ENCODE measurements at regions not wholly inside any gene's neighbourhood (a gene's known extent, or its start where the extent isn't known, plus 50 kb on each side); places are given as distances from the start of the nearest gene placed in this dataset.
"Not testable (repeated sequence)": the region's sequence is repeated elsewhere in the genome, so short reads cannot be mapped to it uniquely, and the experiment has no call there.

- DNase-seq = no peak
Measured at GRCh38 chr6:2361195-2361594, 115.8 kb upstream of the GMDS start.

- DNase-seq = no peak
Measured at GRCh38 chr6:2360716-2361115, 115.3 kb upstream of the GMDS start.

- no peak for DNase-seq
Measured at GRCh38 chr6:2360126-2360525, 114.7 kb upstream of the GMDS start.

GRCh38 chr6:2355150-2355549, 109.7 kb upstream of the GMDS start:
- DNase-seq = no peak

GRCh38 chr6:2354138-2354491, 108.7 kb upstream of the GMDS start:
- DNase-seq = no peak

- DNase-seq = peak; percentile 31
Measured at GRCh38 chr6:2353412-2354137, 108.2 kb upstream of the GMDS start.

- DNase-seq = no peak
Measured at GRCh38 chr6:2351807-2352431, 106.5 kb upstream of the GMDS start.

- no peak for DNase-seq
Measured at GRCh38 chr6:2351090-2351489, 105.7 kb upstream of the GMDS start.

GRCh38 chr6:2346078-2346477, 100.7 kb upstream of the GMDS start:
- no peak for DNase-seq

- no peak for DNase-seq
Measured at GRCh38 chr6:2344319-2344905, 99.0 kb upstream of the GMDS start.

- DNase-seq = no peak
Measured at GRCh38 chr6:2327591-2327990, 82.2 kb upstream of the GMDS start.

- DNase-seq = no peak
Measured at GRCh38 chr6:2324166-2324953, 79.0 kb upstream of the GMDS start.

- not testable (repeated sequence) for DNase-seq
Measured at GRCh38 chr6:2317498-2317897, 72.1 kb upstream of the GMDS start.

GRCh38 chr6:2314641-2315040, 69.2 kb upstream of the GMDS start:
- DNase-seq = no peak

- no peak for DNase-seq
Measured at GRCh38 chr6:2310042-2310441, 64.6 kb upstream of the GMDS start.

- no peak for DNase-seq
Measured at GRCh38 chr6:2309122-2309521, 63.7 kb upstream of the GMDS start.

GRCh38 chr6:2307799-2308198, 62.4 kb upstream of the GMDS start:
- no peak for DNase-seq

GRCh38 chr6:2305951-2306350, 60.5 kb upstream of the GMDS start:
- DNase-seq = no peak

- DNase-seq = not testable (repeated sequence)
Measured at GRCh38 chr6:2302482-2302881, 57.1 kb upstream of the GMDS start.

GRCh38 chr6:2296781-2297180, 51.4 kb upstream of the GMDS start:
- DNase-seq = no peak
